HG02943 (cell line): ENCODE measurements at regions not wholly inside any gene's neighbourhood (a gene's known extent, or its start where the extent isn't known, plus 50 kb on each side); places are given as distances from the start of the nearest gene placed in this dataset.

ENCODE experiments used
- ATAC-seq: cut with Tn5 transposase; IDR thresholded peaks from one replicate; pipeline ENCODE4 v1.9.1; 2021; ENCODE audit warnings: mild to moderate bottlenecking, low read depth, moderate library complexity; ENCODE audit not compliant: unreplicated experiment

DNA sequence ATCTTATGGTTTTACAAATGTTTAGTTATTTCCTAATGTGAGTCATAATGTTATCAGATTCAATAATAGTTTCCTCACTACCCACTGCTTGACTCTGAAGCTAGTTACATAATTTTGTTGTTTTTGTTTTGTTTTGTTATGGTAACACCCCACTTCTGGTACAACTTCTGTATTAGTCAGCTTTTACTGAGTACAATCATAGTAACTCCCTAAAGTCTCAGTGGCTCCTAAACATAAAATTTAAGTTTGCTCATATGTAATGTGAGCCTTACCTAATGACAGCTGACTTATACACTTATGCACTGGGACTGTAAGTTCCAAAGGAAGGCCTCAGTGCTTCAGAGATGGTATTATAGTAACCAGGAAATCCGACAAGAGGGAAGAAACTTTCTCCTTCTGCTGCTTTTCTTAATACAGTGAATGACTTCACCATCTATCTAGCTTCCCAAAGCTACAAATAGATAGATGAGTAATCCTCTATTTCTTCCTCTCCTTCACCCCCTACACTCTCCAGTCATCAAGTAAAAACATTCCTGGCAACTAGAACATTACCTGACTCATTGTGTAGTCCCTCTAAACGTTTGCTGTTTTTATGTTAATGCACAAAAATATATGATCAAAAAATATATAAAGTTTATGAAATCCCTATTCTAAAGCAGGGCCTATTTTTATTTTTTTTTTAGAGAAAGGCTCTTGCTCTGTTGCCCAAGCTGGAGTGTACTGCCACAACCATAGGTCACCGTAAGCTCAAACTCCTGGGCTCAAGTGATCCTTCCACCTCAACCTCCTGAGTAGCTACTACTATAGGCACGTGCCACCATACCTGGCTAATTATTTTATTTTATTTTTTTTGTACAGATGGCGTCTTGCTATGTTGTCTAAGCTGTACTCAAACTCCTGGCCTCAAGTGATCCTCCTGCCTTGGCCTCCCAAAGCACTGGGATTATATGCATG lies 563.0 kb downstream of the SOX6 start:
- no peak for ATAC-seq

DNA sequence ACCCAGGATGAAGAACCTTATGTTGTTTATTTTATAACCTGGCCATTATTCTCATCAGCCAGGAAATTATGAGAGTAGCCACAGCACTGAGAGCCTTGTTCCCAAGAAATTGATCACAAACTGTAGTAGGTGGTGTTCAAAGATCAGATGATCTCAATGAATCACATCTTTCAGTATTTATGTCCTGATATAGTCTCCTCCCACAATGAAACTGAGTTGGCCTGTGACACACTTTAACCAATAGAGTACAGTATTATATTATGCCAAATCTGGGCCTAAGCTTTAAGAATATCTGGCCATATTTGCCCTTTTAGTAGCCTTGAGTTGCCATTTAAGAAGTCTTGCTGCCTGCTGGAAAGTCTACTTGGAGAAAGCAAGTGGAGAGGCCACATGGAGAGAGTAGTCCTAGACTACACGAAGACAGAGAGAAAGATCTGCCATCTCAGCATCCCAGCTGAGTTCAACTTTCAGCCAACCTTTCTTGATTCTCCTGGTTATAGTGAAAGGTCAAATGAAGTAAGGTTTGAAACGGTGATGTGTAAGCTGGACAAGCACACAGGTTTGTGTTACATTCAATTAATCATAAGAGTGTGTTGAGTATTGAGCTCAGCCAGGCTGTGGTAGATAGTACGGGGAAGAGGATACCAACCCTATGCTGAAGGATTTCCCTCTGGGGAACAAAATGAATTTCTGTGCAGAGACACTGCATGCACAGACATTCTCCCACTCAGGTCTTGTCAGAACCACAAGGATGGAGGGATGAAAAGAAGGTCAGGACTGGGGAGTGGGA lies 561.8 kb downstream of the SOX6 start:
- no peak for ATAC-seq

DNA sequence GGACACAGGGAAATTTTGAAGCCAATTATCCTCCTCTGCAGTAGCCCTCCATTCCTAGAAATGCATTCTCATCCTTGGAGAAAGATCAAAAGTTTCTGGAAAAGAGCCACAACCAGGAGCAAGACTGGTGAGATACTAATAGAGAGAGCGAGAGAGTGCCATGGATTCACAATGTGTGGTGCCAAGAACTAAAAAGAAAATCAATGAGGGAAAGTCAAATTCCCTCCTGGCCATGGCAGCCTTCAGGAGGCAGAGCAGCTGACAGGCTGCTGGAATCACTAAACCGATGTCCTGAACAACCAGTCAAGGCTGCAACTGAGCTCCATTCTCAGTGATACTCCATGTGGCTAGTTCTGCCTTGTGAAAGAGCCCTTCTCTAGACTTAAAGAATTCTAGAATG lies 561.0 kb downstream of the SOX6 start:
- no peak for ATAC-seq

DNA sequence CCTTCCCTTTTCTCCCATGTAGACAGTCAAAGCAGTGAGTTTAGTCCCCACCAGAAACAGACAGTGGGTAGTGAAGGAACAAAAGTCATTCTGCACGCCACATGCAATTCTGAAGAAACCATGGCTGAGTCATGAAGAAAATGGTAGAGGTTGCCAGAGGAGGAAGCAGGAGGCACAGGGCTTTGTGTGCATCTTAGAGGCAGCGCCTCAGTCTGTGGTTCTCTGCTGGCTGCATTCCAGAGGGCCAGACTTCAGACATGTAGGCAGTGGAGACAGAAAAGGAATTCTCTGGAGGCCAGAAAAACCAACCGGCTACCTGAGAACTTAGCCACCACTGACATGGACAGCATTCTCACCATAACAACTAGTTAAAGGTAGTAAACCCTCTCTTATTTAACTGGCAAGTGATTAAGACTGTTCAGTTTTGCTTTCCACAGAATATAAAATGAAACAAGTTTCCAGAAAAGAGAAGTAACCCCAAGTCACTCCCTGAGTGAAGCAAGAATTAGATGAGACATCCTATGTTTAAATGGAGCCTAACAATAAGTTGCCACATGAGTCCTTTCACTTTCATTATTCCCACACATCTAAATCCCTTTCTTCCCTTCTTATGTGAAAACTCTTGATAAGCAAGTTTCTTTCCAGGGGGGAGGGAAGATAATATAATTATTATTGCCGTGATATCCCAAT lies 556.1 kb downstream of the SOX6 start:
- no peak for ATAC-seq

DNA sequence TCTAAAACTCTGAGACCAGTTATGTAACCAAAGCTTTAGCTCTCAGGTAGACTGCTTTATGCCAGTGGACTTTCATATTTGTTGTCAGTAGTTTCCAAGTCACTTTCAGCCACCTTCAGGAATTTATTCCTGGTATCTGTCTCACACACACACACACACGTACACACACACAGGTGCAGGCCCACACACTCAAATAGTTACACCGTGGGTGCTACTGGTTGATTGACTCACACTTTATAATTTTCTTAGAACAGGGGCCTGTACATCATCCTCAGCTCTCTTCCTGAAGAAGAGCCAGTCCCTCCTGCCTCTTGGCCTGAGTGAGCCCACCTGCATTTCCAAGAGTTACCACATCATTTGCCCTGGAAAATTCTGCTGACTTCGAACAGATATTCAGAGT lies 555.2 kb downstream of the SOX6 start:
- no peak for ATAC-seq

DNA sequence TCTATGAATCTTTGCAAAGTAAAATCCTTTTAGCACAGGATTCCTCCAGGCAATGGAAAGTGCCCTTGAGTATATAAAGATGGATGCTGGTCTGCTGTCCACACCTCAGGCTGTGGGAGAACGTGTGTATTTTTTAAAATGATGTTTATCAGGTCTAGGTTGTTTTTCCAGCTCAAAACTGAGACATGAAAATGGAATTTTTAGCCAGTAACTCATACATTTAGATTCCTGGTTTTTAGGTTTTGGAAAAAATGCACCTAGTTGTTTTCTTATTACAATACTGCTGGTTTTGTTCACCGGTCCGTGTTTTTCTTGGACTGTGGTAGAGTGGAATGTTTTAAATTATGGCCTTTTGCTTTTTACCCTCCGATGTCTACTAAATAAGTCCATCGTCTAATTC lies 554.7 kb downstream of the SOX6 start:
- no peak for ATAC-seq

DNA sequence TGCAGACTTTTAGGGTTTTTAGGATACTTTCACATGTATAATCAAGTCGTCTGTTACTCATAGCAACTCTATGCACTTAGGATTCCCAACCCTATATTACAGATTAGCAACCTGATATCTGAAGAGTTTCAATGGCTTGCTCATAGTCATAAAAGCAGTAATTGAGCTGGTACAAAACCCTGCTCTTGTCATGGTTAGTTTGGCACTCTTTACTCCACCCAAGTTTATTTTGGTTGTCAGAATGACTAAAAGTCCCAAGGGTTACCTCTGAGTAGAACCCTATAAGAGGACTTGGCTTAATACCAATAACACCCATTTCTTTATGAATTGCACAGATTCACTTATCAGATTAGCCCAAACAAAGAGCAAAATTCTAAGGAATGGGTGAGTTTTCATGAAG lies 550.6 kb downstream of the SOX6 start:
- ATAC-seq: no peak

DNA sequence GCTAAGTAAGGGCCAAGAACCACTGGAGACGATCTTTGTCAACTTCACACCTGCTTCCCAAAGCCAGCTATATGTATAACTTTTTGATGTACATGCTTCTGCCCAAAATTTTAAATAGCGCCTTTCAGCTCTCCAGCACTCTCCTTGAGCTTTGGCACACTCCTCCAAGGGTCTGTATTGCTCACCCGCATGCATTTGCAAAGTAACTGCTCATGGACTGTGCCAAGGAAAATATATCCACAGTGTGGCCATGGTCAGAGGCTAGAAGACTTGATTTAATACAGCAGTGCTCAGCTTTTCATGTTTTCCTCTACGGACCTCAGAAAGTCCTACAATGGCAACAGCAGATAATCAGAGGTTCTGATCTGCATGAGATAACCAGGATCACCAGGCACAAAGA lies 550.1 kb downstream of the SOX6 start:
- no peak for ATAC-seq

DNA sequence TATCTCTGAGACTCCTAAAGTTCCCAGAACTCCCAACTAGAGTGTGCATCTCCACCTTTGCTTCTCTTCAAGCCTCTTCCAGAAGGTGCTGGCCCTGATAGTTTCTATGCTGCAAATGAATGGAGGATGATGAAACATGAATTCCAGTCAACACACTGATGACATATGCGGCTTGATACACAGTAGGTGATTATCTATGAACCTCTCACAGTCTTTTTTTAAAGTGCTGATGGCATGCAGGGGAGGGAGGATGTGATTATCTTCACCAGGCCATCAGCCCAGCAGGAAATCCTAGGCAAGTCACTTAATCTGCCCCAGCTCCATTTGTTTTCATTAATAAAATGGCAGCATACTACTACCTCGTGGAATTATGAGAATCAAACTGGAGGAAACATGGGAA lies 548.5 kb downstream of the SOX6 start:
- ATAC-seq: no peak

DNA sequence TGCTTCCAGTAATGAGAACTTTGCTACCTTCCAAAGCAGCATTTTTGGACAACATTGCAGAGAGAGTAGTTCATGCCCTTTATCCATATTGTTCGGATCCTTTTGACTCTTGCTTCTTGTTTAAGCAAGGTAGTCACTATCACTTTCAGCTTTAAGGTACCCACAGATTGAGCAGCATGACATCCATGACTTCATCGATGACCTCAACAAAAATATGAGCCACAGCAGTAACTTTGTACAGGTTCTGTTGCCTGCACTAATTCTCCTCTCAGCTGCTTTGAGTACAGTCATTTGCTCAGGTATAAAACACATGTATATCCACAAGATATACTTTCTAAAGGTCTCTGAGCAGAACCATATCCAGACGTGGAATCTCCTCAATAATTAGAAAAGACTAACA lies 546.3 kb downstream of the SOX6 start:
- no peak for ATAC-seq

DNA sequence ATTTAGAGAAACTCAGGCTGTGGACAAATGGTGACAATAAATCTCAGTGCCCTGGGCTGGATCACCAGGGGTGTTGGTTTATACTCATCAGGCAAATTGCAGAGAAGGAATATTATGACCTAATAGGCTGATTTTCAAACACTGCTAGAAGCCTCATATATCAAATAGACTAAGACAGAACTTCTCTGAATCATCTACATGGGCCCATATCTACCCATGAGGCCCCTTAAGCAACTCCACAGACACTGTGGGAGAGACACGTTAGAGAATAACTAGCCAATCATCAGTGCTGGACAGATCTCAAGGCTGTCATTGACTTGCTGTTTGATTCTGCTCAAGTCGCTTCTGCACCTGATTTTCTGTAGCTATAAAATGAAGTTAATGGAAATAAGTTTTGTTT lies 545.8 kb downstream of the SOX6 start:
- ATAC-seq: no peak

DNA sequence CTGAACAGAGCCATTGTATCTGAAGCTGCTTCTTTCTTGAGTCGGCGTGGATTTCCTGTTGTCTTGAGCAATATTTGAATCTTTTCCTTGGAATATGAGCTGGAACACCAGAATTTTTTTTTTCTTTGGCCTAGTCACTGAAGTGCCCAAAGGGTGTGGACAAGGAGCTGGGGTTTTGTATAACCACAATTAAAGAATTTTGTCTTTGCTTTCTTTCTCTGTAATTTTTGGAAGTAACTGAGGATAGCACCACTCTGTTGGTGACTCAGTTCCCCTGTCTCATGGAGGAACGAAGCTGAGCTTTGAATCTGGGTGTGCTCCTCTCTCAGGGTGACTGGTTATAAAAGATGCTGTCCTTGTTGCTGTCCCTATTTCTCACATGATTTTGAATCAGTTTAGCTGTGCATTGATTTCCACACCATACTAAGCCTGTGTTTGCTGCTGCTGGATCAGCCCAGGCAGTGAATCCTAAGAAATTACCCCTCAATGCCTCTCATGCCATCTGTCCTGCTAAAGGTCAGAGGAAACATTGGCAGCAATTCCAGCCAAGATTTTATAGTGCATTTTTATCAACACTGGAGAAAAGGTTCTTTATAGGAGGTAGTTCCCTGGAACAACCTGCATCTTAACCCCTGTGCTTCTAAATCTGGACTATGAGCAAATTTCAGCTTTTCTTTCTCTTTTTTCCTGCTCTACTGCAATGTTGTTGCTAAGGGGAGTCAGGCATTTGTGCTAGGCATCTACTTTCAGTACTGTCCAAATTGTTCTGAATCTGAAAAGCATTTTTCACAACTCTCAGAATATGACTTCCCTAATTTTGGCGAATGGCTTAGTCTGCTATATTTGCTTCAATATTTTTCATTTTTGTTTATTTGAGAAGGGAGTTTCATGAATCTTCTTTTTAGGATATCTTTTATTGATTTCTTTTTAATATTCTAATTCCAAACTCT lies 540.8 kb downstream of the SOX6 start:
- no peak for ATAC-seq

DNA sequence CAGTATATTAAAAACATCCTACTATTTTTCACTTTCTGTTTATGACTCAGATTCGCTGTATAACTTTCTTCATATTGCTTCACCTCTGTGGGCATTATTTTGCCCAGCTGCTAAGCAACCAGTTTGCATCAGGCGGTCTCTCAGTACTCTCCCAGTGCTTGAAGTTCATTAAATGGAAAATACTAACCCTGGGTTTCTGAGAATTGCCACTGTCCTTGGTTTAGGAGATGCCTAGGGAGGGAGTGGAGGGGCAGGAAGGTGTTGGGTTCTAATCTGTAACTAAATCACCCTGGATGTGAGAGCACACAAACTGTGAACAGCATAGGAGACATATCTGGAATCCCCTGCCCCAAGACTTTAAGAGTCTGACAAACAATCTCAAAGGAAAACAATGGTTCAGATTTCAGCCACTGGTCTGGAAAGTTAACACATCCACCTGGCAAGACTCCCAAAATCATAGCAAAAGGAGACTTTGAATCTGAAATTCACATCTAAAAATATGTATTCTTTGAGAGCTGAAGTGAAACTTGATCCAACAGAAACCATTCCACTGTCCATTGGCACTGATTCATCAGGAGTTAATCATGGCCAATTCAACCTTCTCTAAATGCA lies 540.0 kb downstream of the SOX6 start:
- ATAC-seq: no peak

DNA sequence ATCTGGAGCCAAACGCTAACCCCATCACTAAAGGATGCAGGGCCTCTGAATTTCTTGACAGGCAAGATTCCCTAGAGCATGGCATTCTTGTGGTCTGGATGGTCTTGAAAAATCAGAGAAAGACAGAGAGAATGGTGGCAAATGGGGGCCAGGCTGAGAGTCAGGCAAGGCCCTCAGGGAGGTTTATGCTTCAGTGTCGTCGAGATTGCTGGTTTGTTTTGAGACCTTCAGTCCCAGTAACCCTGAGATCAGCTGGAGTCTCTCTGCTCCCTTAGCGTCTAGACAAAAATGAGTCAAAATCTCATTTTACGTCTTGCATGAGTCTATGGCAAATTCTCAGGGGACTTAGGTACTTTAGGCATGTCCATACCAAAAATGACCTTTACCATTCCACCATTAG lies 539.3 kb downstream of the SOX6 start:
- no peak for ATAC-seq

DNA sequence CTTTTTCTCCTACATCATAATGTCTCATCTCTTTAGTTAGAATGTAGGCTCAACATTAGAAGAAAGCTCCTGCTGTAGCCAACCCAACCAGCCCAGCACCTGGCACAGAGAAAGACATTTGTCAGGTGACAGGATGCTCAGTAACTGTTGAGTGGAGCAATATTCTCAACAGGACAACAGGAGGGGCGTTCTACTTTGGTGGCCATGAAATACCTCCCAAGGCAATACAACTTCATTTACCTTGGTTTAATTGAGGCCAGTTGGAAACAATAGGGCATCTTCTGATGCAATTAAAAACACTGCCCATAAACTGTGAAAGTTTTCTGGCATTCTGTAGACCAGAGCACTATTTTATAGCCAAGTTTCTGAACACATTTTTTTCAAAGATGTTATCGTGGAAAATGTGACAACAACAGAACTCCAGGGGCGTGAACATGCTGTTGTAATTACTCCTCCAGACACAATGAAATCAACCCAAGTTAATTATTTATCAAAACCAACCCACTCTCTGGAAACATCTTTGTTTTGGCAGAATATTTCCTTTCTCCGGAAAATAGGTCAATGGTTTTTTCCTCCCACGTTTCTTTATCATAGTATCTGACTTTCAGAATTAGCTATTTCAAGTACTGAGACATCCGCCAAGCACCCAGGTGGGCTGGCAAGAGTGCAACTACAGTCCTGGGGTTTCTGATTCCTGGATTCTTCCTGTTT lies 538.1 kb downstream of the SOX6 start:
- ATAC-seq: no peak

DNA sequence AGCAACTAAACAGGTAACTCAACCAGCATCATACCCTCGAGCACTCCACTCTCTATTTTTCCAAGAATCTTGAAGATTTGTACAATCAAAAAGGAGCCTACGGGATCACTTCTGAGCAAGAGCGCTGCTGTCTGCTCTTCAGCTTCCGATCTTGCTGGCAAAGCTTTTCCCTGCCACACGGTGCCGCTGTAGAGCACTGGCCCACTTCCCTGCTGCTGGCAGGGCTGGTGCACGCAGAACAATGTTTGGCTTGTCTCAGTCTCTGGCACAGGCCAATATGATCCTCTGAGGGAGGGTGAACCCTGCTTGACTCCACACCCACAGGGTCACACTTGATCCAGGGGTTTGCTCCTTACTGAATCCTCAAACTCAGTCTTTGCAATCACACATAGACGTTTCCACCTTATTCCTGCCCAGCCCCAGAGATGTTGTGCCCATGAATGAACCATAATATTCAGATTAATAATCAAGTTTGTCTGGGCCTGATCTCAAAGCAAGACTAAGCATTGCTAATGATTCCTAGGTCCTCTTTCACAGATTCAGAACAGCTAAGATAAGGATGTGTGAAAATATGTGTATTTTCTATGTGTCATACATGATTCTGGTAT lies 536.6 kb downstream of the SOX6 start:
- ATAC-seq: peak; percentile 91

DNA sequence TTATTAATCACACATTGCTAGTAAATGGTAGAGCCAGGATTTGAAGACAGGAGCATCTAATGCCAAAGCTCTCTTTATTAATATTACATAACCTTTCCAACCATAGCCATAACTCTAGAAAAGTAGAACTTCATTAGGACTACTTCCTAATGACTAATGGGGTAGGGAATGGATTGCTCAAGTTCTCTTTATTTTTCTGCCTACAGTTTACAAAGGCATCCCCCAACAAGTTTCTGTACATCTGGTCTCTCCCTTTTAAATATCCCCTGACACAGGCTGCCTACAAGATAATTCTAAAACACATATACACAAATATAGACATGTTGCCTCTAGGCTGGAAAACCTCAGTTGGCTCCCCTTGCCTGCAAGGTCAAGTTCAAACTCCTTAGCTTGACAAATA lies 534.9 kb downstream of the SOX6 start:
- no peak for ATAC-seq

DNA sequence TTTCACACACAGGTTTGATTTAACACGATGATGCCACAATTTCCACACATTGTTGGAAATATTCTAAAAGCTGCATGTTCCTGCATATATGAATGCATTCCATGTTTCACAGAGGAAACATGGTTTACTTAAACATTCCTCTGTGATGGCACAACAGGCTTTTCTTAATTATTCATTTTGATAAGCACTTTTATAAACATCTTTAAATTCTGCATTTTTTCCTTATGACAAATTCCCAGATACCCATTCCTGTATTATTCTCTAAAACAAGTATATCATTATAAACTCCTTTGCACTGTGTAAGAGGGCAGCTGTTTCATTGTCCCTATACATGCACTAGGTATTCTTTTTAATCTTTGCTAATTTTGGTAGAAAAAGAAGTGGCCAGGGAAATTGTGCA lies 532.3 kb downstream of the SOX6 start:
- ATAC-seq: no peak
